ENCODE measurements at regions not wholly inside any gene's neighbourhood (a gene's known extent, or its start where the extent isn't known, plus 50 kb on each side); places are given as distances from the start of the nearest gene placed in this dataset.
"Not testable (repeated sequence)": the region's sequence is repeated elsewhere in the genome, so short reads cannot be mapped to it uniquely, and the experiment has no call there.

- Histone ChIP-seq H3K4me3 (ENCODE audit: insufficient read depth, low read depth, low read length) (no peak overlapping the region), H3K36me3 (replicated peaks; ENCODE audit: control insufficient read depth, insufficient read depth, low read length) (no peaks in the 10 kb centered on the region), H3K27me3 (ENCODE audit: control insufficient read depth, insufficient read depth, low read length) (no peaks in the 10 kb centered on the region)
- DNase-seq, result no peak
Measured at GRCh38 chr2:161480123-161480522, 64.0 kb downstream of the TBR1 start.

- H3K36me3 ChIP-seq (replicated peaks; ENCODE audit: control insufficient read depth, insufficient read depth, low read length), result no peaks in the 10 kb centered on the region
- DNase-seq, result no peak
- H3K4me3 ChIP-seq (ENCODE audit: insufficient read depth, low read depth, low read length), result no peak overlapping the region
- no peaks in the 10 kb centered on the region for H3K27me3 ChIP-seq (ENCODE audit: control insufficient read depth, insufficient read depth, low read length)
Measured at GRCh38 chr2:161481619-161482018, 65.5 kb downstream of the TBR1 start.

GRCh38 chr2:161484061-161484460 is 68.0 kb downstream of the TBR1 start:
- DNase-seq, result no peak
- Histone ChIP-seq H3K27me3 (ENCODE audit: control insufficient read depth, insufficient read depth, low read length) (no peaks in the 10 kb centered on the region), H3K36me3 (replicated peaks; ENCODE audit: control insufficient read depth, insufficient read depth, low read length) (no peaks in the 10 kb centered on the region), H3K4me3 (ENCODE audit: insufficient read depth, low read depth, low read length) (no peak overlapping the region)

GRCh38 chr2:161486111-161486510 is 70.0 kb downstream of the TBR1 start:
- Histone ChIP-seq H3K27me3 (ENCODE audit: control insufficient read depth, insufficient read depth, low read length) (no peaks in the 10 kb centered on the region), H3K36me3 (replicated peaks; ENCODE audit: control insufficient read depth, insufficient read depth, low read length) (no peaks in the 10 kb centered on the region), H3K4me3 (ENCODE audit: insufficient read depth, low read depth, low read length) (no peak overlapping the region)
- DNase-seq, result no peak

GRCh38 chr2:161488131-161488699 is 72.1 kb downstream of the TBR1 start:
- no peak overlapping the region for H3K4me3 ChIP-seq (ENCODE audit: insufficient read depth, low read depth, low read length)
- no peaks in the 10 kb centered on the region for H3K27me3 ChIP-seq (ENCODE audit: control insufficient read depth, insufficient read depth, low read length)
- DNase-seq, result no peak
- H3K36me3 ChIP-seq (replicated peaks; ENCODE audit: control insufficient read depth, insufficient read depth, low read length), result no peaks in the 10 kb centered on the region

GRCh38 chr2:161488879-161489278 is 72.8 kb downstream of the TBR1 start:
- Histone ChIP-seq H3K36me3 (replicated peaks; ENCODE audit: control insufficient read depth, insufficient read depth, low read length) (no peaks in the 10 kb centered on the region), H3K4me3 (ENCODE audit: insufficient read depth, low read depth, low read length) (no peak overlapping the region), H3K27me3 (ENCODE audit: control insufficient read depth, insufficient read depth, low read length) (no peaks in the 10 kb centered on the region)
- DNase-seq, result no peak

- H3K27me3 ChIP-seq (ENCODE audit: control insufficient read depth, insufficient read depth, low read length); DNase-seq; H3K4me3 ChIP-seq (ENCODE audit: insufficient read depth, low read depth, low read length); H3K36me3 ChIP-seq (replicated peaks; ENCODE audit: control insufficient read depth, insufficient read depth, low read length): not testable (repeated sequence)
Measured at GRCh38 chr2:161500892-161501610, 85.0 kb downstream of the TBR1 start.

- DNase-seq; H3K27me3 ChIP-seq (ENCODE audit: control insufficient read depth, insufficient read depth, low read length); H3K36me3 ChIP-seq (replicated peaks; ENCODE audit: control insufficient read depth, insufficient read depth, low read length); H3K4me3 ChIP-seq (ENCODE audit: insufficient read depth, low read depth, low read length): not testable (repeated sequence)
Measured at GRCh38 chr2:161502279-161502678, 86.2 kb downstream of the TBR1 start.

- H3K27me3 ChIP-seq (ENCODE audit: control insufficient read depth, insufficient read depth, low read length); DNase-seq; H3K4me3 ChIP-seq (ENCODE audit: insufficient read depth, low read depth, low read length); H3K36me3 ChIP-seq (replicated peaks; ENCODE audit: control insufficient read depth, insufficient read depth, low read length): not testable (repeated sequence)
Measured at GRCh38 chr2:161504628-161505289, 88.7 kb downstream of the TBR1 start.

- H3K36me3 ChIP-seq (replicated peaks; ENCODE audit: control insufficient read depth, insufficient read depth, low read length); H3K27me3 ChIP-seq (ENCODE audit: control insufficient read depth, insufficient read depth, low read length); DNase-seq; H3K4me3 ChIP-seq (ENCODE audit: insufficient read depth, low read depth, low read length): not testable (repeated sequence)
Measured at GRCh38 chr2:161505466-161505865, 89.4 kb downstream of the TBR1 start.

- H3K36me3 ChIP-seq (replicated peaks; ENCODE audit: control insufficient read depth, insufficient read depth, low read length); H3K27me3 ChIP-seq (ENCODE audit: control insufficient read depth, insufficient read depth, low read length); H3K4me3 ChIP-seq (ENCODE audit: insufficient read depth, low read depth, low read length): not testable (repeated sequence)
- DNase-seq, result peak; percentile 25
Measured at GRCh38 chr2:161513295-161514032, 97.4 kb downstream of the TBR1 start.

GRCh38 chr2:161522796-161523195 is 101.4 kb upstream of the SLC4A10 start:
- Histone ChIP-seq H3K4me3 (ENCODE audit: insufficient read depth, low read depth, low read length) (no peak overlapping the region), H3K27me3 (ENCODE audit: control insufficient read depth, insufficient read depth, low read length) (no peaks in the 10 kb centered on the region)
- DNase-seq, result no peak

GRCh38 chr2:161533218-161533617 is 91.0 kb upstream of the SLC4A10 start:
- Histone ChIP-seq H3K4me3 (ENCODE audit: insufficient read depth, low read depth, low read length) (no peak overlapping the region), H3K36me3 (replicated peaks; ENCODE audit: control insufficient read depth, insufficient read depth, low read length) (no peaks in the 10 kb centered on the region), H3K27me3 (ENCODE audit: control insufficient read depth, insufficient read depth, low read length) (no peaks in the 10 kb centered on the region)
- DNase-seq, result no peak

More at GRCh38 chr2:161522796-161523195, 101.4 kb upstream of the SLC4A10 start:
- no peaks in the 10 kb centered on the region for H3K36me3 ChIP-seq (replicated peaks; ENCODE audit: control insufficient read depth, insufficient read depth, low read length)

- Histone ChIP-seq H3K27me3 (ENCODE audit: control insufficient read depth, insufficient read depth, low read length) (no peaks in the 10 kb centered on the region), H3K4me3 (ENCODE audit: insufficient read depth, low read depth, low read length) (no peak overlapping the region), H3K36me3 (replicated peaks; ENCODE audit: control insufficient read depth, insufficient read depth, low read length) (no peaks in the 10 kb centered on the region)
- DNase-seq, result no peak
Measured at GRCh38 chr2:161546635-161547034, 77.6 kb upstream of the SLC4A10 start.

GRCh38 chr2:161547130-161547529 is 77.1 kb upstream of the SLC4A10 start:
- H3K27me3 ChIP-seq (ENCODE audit: control insufficient read depth, insufficient read depth, low read length), result no peaks in the 10 kb centered on the region
- H3K4me3 ChIP-seq (ENCODE audit: insufficient read depth, low read depth, low read length), result no peak overlapping the region
- H3K36me3 ChIP-seq (replicated peaks; ENCODE audit: control insufficient read depth, insufficient read depth, low read length), result no peaks in the 10 kb centered on the region
- no peak for DNase-seq

Measured in H7 (cell line).